ENCODE measurements at regions not wholly inside any gene's neighbourhood (a gene's known extent, or its start where the extent isn't known, plus 50 kb on each side); places are given as distances from the start of the nearest gene placed in this dataset.

GRCh38 chr6:89028774-89029173 lies 51.8 kb upstream of the PNRC1 start:
- H3K27me3 ChIP-seq (ENCODE audit: insufficient read depth, low read length): no peaks in the 10 kb centered on the region
- H2AFZ ChIP-seq (ENCODE audit: low read length, unreplicated experiment): no peak overlapping the region
- H3K79me2 ChIP-seq (ENCODE audit: control insufficient read depth, insufficient read depth, low read length, unreplicated experiment): no peaks in the 10 kb centered on the region
- no peaks in the 10 kb centered on the region for H3K36me3 ChIP-seq (ENCODE audit: insufficient read depth, low read length)
- H3K4me1 ChIP-seq (ENCODE audit: control insufficient read depth, insufficient read depth, low read length, unreplicated experiment): peaks cover 11% of the 10 kb centered on the region
- no peak overlapping the region for H3K27ac ChIP-seq (ENCODE audit: low read depth, low read length)
- no peak overlapping the region for H3K4me3 ChIP-seq (ENCODE audit: low read depth, low read length)

- Histone ChIP-seq H3K4me1 (ENCODE audit: control insufficient read depth, insufficient read depth, low read length, unreplicated experiment) (peaks cover 17% of the 10 kb centered on the region), H3K27me3 (ENCODE audit: insufficient read depth, low read length) (no peaks in the 10 kb centered on the region), H3K27ac (ENCODE audit: low read depth, low read length) (no peak overlapping the region), H3K4me3 (ENCODE audit: low read depth, low read length) (no peak overlapping the region), H2AFZ (ENCODE audit: low read length, unreplicated experiment) (no peak overlapping the region), H3K36me3 (ENCODE audit: insufficient read depth, low read length) (no peaks in the 10 kb centered on the region), H3K79me2 (ENCODE audit: control insufficient read depth, insufficient read depth, low read length, unreplicated experiment) (no peaks in the 10 kb centered on the region)
Observed at GRCh38 chr6:89027756-89028155, 52.8 kb upstream of the PNRC1 start.

- peaks cover 31% of the 10 kb centered on the region for H3K4me1 ChIP-seq (ENCODE audit: control insufficient read depth, insufficient read depth, low read length, unreplicated experiment)
- H3K4me3 ChIP-seq (ENCODE audit: low read depth, low read length): no peak overlapping the region
- H3K79me2 ChIP-seq (ENCODE audit: control insufficient read depth, insufficient read depth, low read length, unreplicated experiment): no peaks in the 10 kb centered on the region
- no peaks in the 10 kb centered on the region for H3K27me3 ChIP-seq (ENCODE audit: insufficient read depth, low read length)
- H2AFZ ChIP-seq (ENCODE audit: low read length, unreplicated experiment): no peak overlapping the region
- H3K36me3 ChIP-seq (ENCODE audit: insufficient read depth, low read length): no peaks in the 10 kb centered on the region
- no peak overlapping the region for H3K27ac ChIP-seq (ENCODE audit: low read depth, low read length)
Observed at GRCh38 chr6:89026151-89026550, 54.4 kb upstream of the PNRC1 start.

- Histone ChIP-seq H3K36me3 (ENCODE audit: insufficient read depth, low read length) (no peaks in the 10 kb centered on the region), H2AFZ (ENCODE audit: low read length, unreplicated experiment) (no peak overlapping the region)
Observed at GRCh38 chr6:89025633-89026032, 54.9 kb upstream of the PNRC1 start.

GRCh38 chr6:89024456-89024855 lies 56.1 kb upstream of the PNRC1 start:
- no peak overlapping the region for H2AFZ ChIP-seq (ENCODE audit: low read length, unreplicated experiment)
- H3K36me3 ChIP-seq (ENCODE audit: insufficient read depth, low read length): no peaks in the 10 kb centered on the region
- no peaks in the 10 kb centered on the region for H3K27me3 ChIP-seq (ENCODE audit: insufficient read depth, low read length)
- H3K4me1 ChIP-seq (ENCODE audit: control insufficient read depth, insufficient read depth, low read length, unreplicated experiment): peaks cover 31% of the 10 kb centered on the region
- peak overlapping the region; percentile 79 for H3K27ac ChIP-seq (ENCODE audit: low read depth, low read length)
- no peaks in the 10 kb centered on the region for H3K79me2 ChIP-seq (ENCODE audit: control insufficient read depth, insufficient read depth, low read length, unreplicated experiment)
- no peak overlapping the region for H3K4me3 ChIP-seq (ENCODE audit: low read depth, low read length)

More at GRCh38 chr6:89025633-89026032, 54.9 kb upstream of the PNRC1 start:
- no peaks in the 10 kb centered on the region for H3K27me3 ChIP-seq (ENCODE audit: insufficient read depth, low read length)
- peaks cover 31% of the 10 kb centered on the region for H3K4me1 ChIP-seq (ENCODE audit: control insufficient read depth, insufficient read depth, low read length, unreplicated experiment)
- H3K4me3 ChIP-seq (ENCODE audit: low read depth, low read length): no peak overlapping the region
- no peak overlapping the region for H3K27ac ChIP-seq (ENCODE audit: low read depth, low read length)
- no peaks in the 10 kb centered on the region for H3K79me2 ChIP-seq (ENCODE audit: control insufficient read depth, insufficient read depth, low read length, unreplicated experiment)

- Histone ChIP-seq H3K4me1 (ENCODE audit: control insufficient read depth, insufficient read depth, low read length, unreplicated experiment) (peaks cover 31% of the 10 kb centered on the region), H3K27me3 (ENCODE audit: insufficient read depth, low read length) (no peaks in the 10 kb centered on the region), H3K79me2 (ENCODE audit: control insufficient read depth, insufficient read depth, low read length, unreplicated experiment) (no peaks in the 10 kb centered on the region), H2AFZ (ENCODE audit: low read length, unreplicated experiment) (peak overlapping the region; percentile 15), H3K36me3 (ENCODE audit: insufficient read depth, low read length) (no peaks in the 10 kb centered on the region), H3K27ac (ENCODE audit: low read depth, low read length) (peak overlapping the region; percentile 79), H3K4me3 (ENCODE audit: low read depth, low read length) (no peak overlapping the region)
Observed at GRCh38 chr6:89023591-89024441, 56.7 kb upstream of the PNRC1 start.

- H3K27ac ChIP-seq (ENCODE audit: low read depth, low read length): peak overlapping the region; percentile 79
- H2AFZ ChIP-seq (ENCODE audit: low read length, unreplicated experiment): peak overlapping the region; percentile 32
- no peaks in the 10 kb centered on the region for H3K27me3 ChIP-seq (ENCODE audit: insufficient read depth, low read length)
Observed at GRCh38 chr6:89022798-89023197, 57.8 kb upstream of the PNRC1 start.

GRCh38 chr6:89021629-89022028 lies 58.2 kb upstream of the RNGTT start:
- Histone ChIP-seq H3K4me1 (ENCODE audit: control insufficient read depth, insufficient read depth, low read length, unreplicated experiment) (peaks cover 31% of the 10 kb centered on the region), H3K79me2 (ENCODE audit: control insufficient read depth, insufficient read depth, low read length, unreplicated experiment) (no peaks in the 10 kb centered on the region), H3K4me3 (ENCODE audit: low read depth, low read length) (no peak overlapping the region), H2AFZ (ENCODE audit: low read length, unreplicated experiment) (no peak overlapping the region), H3K27me3 (ENCODE audit: insufficient read depth, low read length) (no peaks in the 10 kb centered on the region), H3K27ac (ENCODE audit: low read depth, low read length) (0 out of 2 replicates have a peak overlapping the region, but pooled peaks have one; percentile 79), H3K36me3 (ENCODE audit: insufficient read depth, low read length) (no peaks in the 10 kb centered on the region)

More at GRCh38 chr6:89022798-89023197, 57.8 kb upstream of the PNRC1 start:
- no peaks in the 10 kb centered on the region for H3K36me3 ChIP-seq (ENCODE audit: insufficient read depth, low read length)
- H3K79me2 ChIP-seq (ENCODE audit: control insufficient read depth, insufficient read depth, low read length, unreplicated experiment): no peaks in the 10 kb centered on the region
- 0 out of 2 replicates have a peak overlapping the region, but pooled peaks have one; percentile 31 for H3K4me3 ChIP-seq (ENCODE audit: low read depth, low read length)
- peaks cover 31% of the 10 kb centered on the region for H3K4me1 ChIP-seq (ENCODE audit: control insufficient read depth, insufficient read depth, low read length, unreplicated experiment)

GRCh38 chr6:89015971-89016370 lies 52.6 kb upstream of the RNGTT start:
- no peaks in the 10 kb centered on the region for H3K4me1 ChIP-seq (ENCODE audit: control insufficient read depth, insufficient read depth, low read length, unreplicated experiment)
- H2AFZ ChIP-seq (ENCODE audit: low read length, unreplicated experiment): no peak overlapping the region
- H3K4me3 ChIP-seq (ENCODE audit: low read depth, low read length): no peak overlapping the region
- no peaks in the 10 kb centered on the region for H3K36me3 ChIP-seq (ENCODE audit: insufficient read depth, low read length)
- no peaks in the 10 kb centered on the region for H3K79me2 ChIP-seq (ENCODE audit: control insufficient read depth, insufficient read depth, low read length, unreplicated experiment)
- H3K27ac ChIP-seq (ENCODE audit: low read depth, low read length): no peak overlapping the region
- no peaks in the 10 kb centered on the region for H3K27me3 ChIP-seq (ENCODE audit: insufficient read depth, low read length)

- no peak overlapping the region for H3K27ac ChIP-seq (ENCODE audit: low read depth, low read length)
Observed at GRCh38 chr6:89013438-89013837, 50.0 kb upstream of the RNGTT start.

More at GRCh38 chr6:89013438-89013837, 50.0 kb upstream of the RNGTT start:
- Histone ChIP-seq H3K36me3 (ENCODE audit: insufficient read depth, low read length) (no peaks in the 10 kb centered on the region), H2AFZ (ENCODE audit: low read length, unreplicated experiment) (no peak overlapping the region), H3K4me3 (ENCODE audit: low read depth, low read length) (no peak overlapping the region), H3K79me2 (ENCODE audit: control insufficient read depth, insufficient read depth, low read length, unreplicated experiment) (no peaks in the 10 kb centered on the region), H3K27me3 (ENCODE audit: insufficient read depth, low read length) (no peaks in the 10 kb centered on the region), H3K4me1 (ENCODE audit: control insufficient read depth, insufficient read depth, low read length, unreplicated experiment) (no peaks in the 10 kb centered on the region)
